ENCODE measurements at regions not wholly inside any gene's neighbourhood (a gene's known extent, or its start where the extent isn't known, plus 50 kb on each side); places are given as distances from the start of the nearest gene placed in this dataset.

DNA sequence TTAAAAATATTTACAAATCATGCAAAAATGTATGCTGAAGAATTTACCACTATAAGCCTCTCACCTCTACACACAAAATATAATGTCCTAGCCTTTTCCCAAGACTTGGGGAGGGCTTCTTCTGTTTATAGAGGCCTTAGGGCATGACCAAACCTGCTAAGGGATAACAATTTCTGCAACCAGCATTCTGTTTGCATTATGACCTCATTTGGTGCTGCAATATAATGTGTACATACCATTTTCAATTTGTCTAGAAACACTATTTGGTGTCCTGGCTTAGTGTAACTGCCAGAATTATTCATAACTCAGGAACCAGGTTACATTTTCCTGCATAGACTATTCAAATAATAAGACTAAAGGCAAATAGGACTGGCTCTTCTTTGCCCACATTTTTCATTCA is 446.6 kb upstream of the SORCS1 start:
- H3K4me2 ChIP-seq (ENCODE audit: low read depth, low read length): no peak overlapping the region
- no peaks in the 10 kb centered on the region for H3K27me3 ChIP-seq (ENCODE audit: control insufficient read depth, insufficient read depth, low read length)
- no peaks in the 10 kb centered on the region for H3K9me3 ChIP-seq (ENCODE audit: control insufficient read depth, insufficient read depth, low read length)
- H2BK15ac ChIP-seq (ENCODE audit: low read depth, low read length): no peak overlapping the region
- POLR2A ChIA-PET (ENCODE audit: unreplicated experiment): no interaction called here
- no peak overlapping the region for H2BK20ac ChIP-seq (ENCODE audit: low read depth, low read length)
- H4K20me1 ChIP-seq (ENCODE audit: insufficient read depth, low read length): no peaks in the 10 kb centered on the region
- H3K4me1 ChIP-seq (ENCODE audit: control insufficient read depth, insufficient read depth, low read length): no peaks in the 10 kb centered on the region
- H3K79me1 ChIP-seq (ENCODE audit: low read depth in 1 of 2, low read length in 2 of 2): no peaks in the 10 kb centered on the region
- H3K23ac ChIP-seq (ENCODE audit: low read depth, low read length): no peak overlapping the region
- ATAC-seq (ENCODE audit: low read depth): peak; percentile 35
- dilution Hi-C loops (cut with HindIII; ENCODE audit: low sequenced_read_pairs, unreplicated experiment) (no loop called here), intact Hi-C loops (cut with micrococcal nuclease) (no loop called here), in situ Hi-C loops (cut with MboI; ENCODE audit: low sequenced_read_pairs) (no loop called here)
- no peak overlapping the region for H2AK9ac ChIP-seq (replicated peaks; ENCODE audit: low read depth, low read length, poor library complexity)
- no peak overlapping the region for H4K5ac ChIP-seq (ENCODE audit: low read depth, low read length)
- no peak overlapping the region for H3K27ac ChIP-seq (ENCODE audit: insufficient read depth, low read length)
- H2AFZ ChIP-seq (replicated peaks; ENCODE audit: low read length, poor library complexity): no peak overlapping the region
- no peak overlapping the region for H3K4ac ChIP-seq (ENCODE audit: low read depth, low read length)
- H4K8ac ChIP-seq (ENCODE audit: low read depth in 2 of 2, low read length in 2 of 2): no peak overlapping the region
- H2AK5ac ChIP-seq (ENCODE audit: low read depth, low read length): no peak overlapping the region
- no peaks in the 10 kb centered on the region for H3K36me3 ChIP-seq (ENCODE audit: control insufficient read depth, insufficient read depth, low read length)
- TF ChIP-seq RFX5 (IDR thresholded peaks at IDR 0.05; ENCODE audit: low read depth, low read length) (no peak), CEBPB (IDR thresholded peaks at IDR 0.05; ENCODE audit: low read depth, low read length) (no peak), MAZ (IDR thresholded peaks at IDR 0.05; ENCODE audit: borderline replicate concordance, low read depth, low read length) (no peak), MAFK (IDR thresholded peaks at IDR 0.05; ENCODE audit: low read depth, low read length) (no peak), MXI1 (IDR thresholded peaks at IDR 0.05; ENCODE audit: borderline replicate concordance, low read depth, low read length) (no peak), RCOR1 (IDR thresholded peaks at IDR 0.05; ENCODE audit: insufficient replicate concordance, low read length) (no peak), FOS (IDR thresholded peaks at IDR 0.05; ENCODE audit: low read depth, low read length) (no peak), POLR2A (IDR thresholded peaks at IDR 0.05; ENCODE audit: low read depth, low read length) (no peak), SMC3 (IDR thresholded peaks at IDR 0.05; ENCODE audit: low read depth, low read length) (no peak), NFE2L2 (IDR thresholded peaks at IDR 0.05; ENCODE audit: low read depth, low read length) (no peak), BHLHE40 (IDR thresholded peaks at IDR 0.05; ENCODE audit: low read depth, low read length) (no peak), CHD1 (IDR thresholded peaks at IDR 0.05; ENCODE audit: low read depth, low read length) (no peak), RAD21 (IDR thresholded peaks at IDR 0.05; ENCODE audit: low read length) (no peak)
- TF ChIP-seq, protein P1, sequence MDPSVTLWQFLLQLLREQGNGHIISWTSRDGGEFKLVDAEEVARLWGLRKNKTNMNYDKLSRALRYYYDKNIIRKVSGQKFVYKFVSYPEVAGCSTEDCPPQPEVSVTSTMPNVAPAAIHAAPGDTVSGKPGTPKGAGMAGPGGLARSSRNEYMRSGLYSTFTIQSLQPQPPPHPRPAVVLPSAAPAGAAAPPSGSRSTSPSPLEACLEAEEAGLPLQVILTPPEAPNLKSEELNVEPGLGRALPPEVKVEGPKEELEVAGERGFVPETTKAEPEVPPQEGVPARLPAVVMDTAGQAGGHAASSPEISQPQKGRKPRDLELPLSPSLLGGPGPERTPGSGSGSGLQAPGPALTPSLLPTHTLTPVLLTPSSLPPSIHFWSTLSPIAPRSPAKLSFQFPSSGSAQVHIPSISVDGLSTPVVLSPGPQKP (IDR thresholded peaks at IDR 0.05; ENCODE audit: borderline replicate concordance, low read depth, low read length): no peak
- TF ChIP-seq, protein P2, sequence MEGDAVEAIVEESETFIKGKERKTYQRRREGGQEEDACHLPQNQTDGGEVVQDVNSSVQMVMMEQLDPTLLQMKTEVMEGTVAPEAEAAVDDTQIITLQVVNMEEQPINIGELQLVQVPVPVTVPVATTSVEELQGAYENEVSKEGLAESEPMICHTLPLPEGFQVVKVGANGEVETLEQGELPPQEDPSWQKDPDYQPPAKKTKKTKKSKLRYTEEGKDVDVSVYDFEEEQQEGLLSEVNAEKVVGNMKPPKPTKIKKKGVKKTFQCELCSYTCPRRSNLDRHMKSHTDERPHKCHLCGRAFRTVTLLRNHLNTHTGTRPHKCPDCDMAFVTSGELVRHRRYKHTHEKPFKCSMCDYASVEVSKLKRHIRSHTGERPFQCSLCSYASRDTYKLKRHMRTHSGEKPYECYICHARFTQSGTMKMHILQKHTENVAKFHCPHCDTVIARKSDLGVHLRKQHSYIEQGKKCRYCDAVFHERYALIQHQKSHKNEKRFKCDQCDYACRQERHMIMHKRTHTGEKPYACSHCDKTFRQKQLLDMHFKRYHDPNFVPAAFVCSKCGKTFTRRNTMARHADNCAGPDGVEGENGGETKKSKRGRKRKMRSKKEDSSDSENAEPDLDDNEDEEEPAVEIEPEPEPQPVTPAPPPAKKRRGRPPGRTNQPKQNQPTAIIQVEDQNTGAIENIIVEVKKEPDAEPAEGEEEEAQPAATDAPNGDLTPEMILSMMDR (conservative IDR thresholded peaks at IDR 0.05; ENCODE audit: low read depth, low read length): no peak
- TF ChIP-seq, protein P3, sequence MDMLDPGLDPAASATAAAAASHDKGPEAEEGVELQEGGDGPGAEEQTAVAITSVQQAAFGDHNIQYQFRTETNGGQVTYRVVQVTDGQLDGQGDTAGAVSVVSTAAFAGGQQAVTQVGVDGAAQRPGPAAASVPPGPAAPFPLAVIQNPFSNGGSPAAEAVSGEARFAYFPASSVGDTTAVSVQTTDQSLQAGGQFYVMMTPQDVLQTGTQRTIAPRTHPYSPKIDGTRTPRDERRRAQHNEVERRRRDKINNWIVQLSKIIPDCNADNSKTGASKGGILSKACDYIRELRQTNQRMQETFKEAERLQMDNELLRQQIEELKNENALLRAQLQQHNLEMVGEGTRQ (IDR thresholded peaks at IDR 0.05; ENCODE audit: low read depth, low read length): no peak
- no peak overlapping the region for H3K56ac ChIP-seq (ENCODE audit: extremely low read depth, insufficient read depth, low read length)
- H3K9me1 ChIP-seq (ENCODE audit: insufficient read depth, low read length): no peaks in the 10 kb centered on the region
- no peak overlapping the region for H3K18ac ChIP-seq (ENCODE audit: low read depth, low read length)
- no TSS peak for BruUV-seq (replicated peaks)
- H3K9ac ChIP-seq (ENCODE audit: low read depth, low read length): no peak overlapping the region
- no peak overlapping the region for H2BK120ac ChIP-seq (ENCODE audit: low read depth, low read length)
- CTCF ChIA-PET: interaction anchor here (0.7 kb wide), 1 partner anchor 469 kb away, joined by 3 read pairs; no protein-coding TSS in a partner anchor
- no peak overlapping the region for H2BK5ac ChIP-seq (ENCODE audit: low read depth, low read length, poor library complexity, severe bottlenecking)
- no peak overlapping the region for H3K4me3 ChIP-seq (ENCODE audit: insufficient read depth, low read depth, low read length)
- DNase-seq: no peak
- no peak overlapping the region for H4K91ac ChIP-seq (ENCODE audit: insufficient read depth, low read depth, low read length)
- no peak overlapping the region for H3K14ac ChIP-seq (replicated peaks; ENCODE audit: low read depth, low read length)

All from IMR-90 (cell line).